HEK293T (cell line): ENCODE measurements at regions not wholly inside any gene's neighbourhood (a gene's known extent, or its start where the extent isn't known, plus 50 kb on each side); places are given as distances from the start of the nearest gene placed in this dataset.

ENCODE experiments used
- FOXA1 ChIP-seq: fragments of 450-650 bp; IDR thresholded peaks from 2 replicates; pipeline ENCODE4 v1.6.1; 2016; ENCODE audit warnings: mild to moderate bottlenecking
- HDGF ChIP-seq: fragments of 450-650 bp; IDR thresholded peaks from 2 replicates; pipeline ENCODE4 v1.6.1; 2017; ENCODE audit warnings: antibody characterized with exemption, borderline replicate concordance
- SP1 ChIP-seq: fragments of 450-650 bp; IDR thresholded peaks from 2 replicates; pipeline ENCODE4 v1.6.1; 2017
- SUZ12 ChIP-seq: fragments of 450-650 bp; IDR thresholded peaks from 2 replicates; pipeline ENCODE4 v1.6.1; 2016; ENCODE audit warnings: mild to moderate bottlenecking
- ZNF384 ChIP-seq: fragments of 450-650 bp; IDR thresholded peaks from 2 replicates; pipeline ENCODE4 v1.6.1; 2016
- TF ChIP-seq, protein P1 (sequence below): fragments of 450-650 bp; IDR thresholded peaks from 2 replicates; pipeline ENCODE4 v1.6.1; 2016

- TF ChIP-seq HDGF: no peak
- no peak for TF ChIP-seq SP1
- TF ChIP-seq ZNF384: no peak
- no peak for TF ChIP-seq FOXA1
- no peak for TF ChIP-seq SUZ12
- TF ChIP-seq, protein P1, sequence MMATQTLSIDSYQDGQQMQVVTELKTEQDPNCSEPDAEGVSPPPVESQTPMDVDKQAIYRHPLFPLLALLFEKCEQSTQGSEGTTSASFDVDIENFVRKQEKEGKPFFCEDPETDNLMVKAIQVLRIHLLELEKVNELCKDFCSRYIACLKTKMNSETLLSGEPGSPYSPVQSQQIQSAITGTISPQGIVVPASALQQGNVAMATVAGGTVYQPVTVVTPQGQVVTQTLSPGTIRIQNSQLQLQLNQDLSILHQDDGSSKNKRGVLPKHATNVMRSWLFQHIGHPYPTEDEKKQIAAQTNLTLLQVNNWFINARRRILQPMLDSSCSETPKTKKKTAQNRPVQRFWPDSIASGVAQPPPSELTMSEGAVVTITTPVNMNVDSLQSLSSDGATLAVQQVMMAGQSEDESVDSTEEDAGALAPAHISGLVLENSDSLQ: no peak
Measured at GRCh38 chr2:54040250-54040649, 69.5 kb upstream of the PSME4 start.
